ENCODE measurements at regions not wholly inside any gene's neighbourhood (a gene's known extent, or its start where the extent isn't known, plus 50 kb on each side); places are given as distances from the start of the nearest gene placed in this dataset.

- no peak for TF ChIP-seq EZH2 (IDR thresholded peaks at IDR 0.05; ENCODE audit: insufficient read depth, low read length)
- TF ChIP-seq CTCF (IDR thresholded peaks at IDR 0.05; ENCODE audit: insufficient read depth, low read depth, low read length): no peak
These were observed 171.9 kb upstream of the GDNF start for GRCh38 chr5:38011668-38012188.
